GM13976 (cell line): ENCODE measurements at regions not wholly inside any gene's neighbourhood (a gene's known extent, or its start where the extent isn't known, plus 50 kb on each side); places are given as distances from the start of the nearest gene placed in this dataset.

Experiments
- DNase-seq: peaks from one replicate; pipeline ENCODE4 v3.0.0; 2012; ENCODE audit warnings: low spot score
- in situ Hi-C: fragments of 300-500 bp; cut with MboI; formaldehyde crosslinking; loops from one replicate; pipeline ENCODE4 v1.12.0; 2022; ENCODE audit warnings: low sequenced_read_pairs, mixed read lengths, inconsistent platforms; ENCODE audit not compliant: unreplicated experiment
- TF ChIP-seq, protein P1 (sequence below): IDR thresholded peaks from 2 replicates; pipeline ENCODE4 v1.5.1; 2012; ENCODE audit warnings: borderline replicate concordance, mild to moderate bottlenecking; ENCODE audit not compliant: insufficient read depth; ENCODE audit errors: extremely low read depth, missing control alignments, control extremely low read depth

DNA sequence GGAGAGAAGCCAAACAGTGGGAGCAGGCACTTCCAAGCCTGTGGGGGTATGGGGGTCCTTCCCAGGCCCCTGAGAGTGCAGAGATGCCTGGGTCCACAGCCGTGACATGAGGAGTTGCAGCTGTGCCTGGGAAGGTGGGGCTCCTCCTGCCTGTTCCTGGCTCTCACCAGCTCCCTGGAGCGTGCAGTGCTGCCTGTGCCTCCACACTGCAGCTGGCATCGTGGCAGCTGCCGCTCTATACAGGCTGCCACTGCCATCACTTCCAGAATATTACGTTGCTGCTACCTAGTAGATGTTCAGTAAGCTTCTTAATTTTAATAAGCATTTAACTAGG is 223.7 kb downstream of the KCNC2 start:
- DNase-seq, result no peak
- in situ Hi-C loops, result no loop called here
- TF ChIP-seq, protein P1, sequence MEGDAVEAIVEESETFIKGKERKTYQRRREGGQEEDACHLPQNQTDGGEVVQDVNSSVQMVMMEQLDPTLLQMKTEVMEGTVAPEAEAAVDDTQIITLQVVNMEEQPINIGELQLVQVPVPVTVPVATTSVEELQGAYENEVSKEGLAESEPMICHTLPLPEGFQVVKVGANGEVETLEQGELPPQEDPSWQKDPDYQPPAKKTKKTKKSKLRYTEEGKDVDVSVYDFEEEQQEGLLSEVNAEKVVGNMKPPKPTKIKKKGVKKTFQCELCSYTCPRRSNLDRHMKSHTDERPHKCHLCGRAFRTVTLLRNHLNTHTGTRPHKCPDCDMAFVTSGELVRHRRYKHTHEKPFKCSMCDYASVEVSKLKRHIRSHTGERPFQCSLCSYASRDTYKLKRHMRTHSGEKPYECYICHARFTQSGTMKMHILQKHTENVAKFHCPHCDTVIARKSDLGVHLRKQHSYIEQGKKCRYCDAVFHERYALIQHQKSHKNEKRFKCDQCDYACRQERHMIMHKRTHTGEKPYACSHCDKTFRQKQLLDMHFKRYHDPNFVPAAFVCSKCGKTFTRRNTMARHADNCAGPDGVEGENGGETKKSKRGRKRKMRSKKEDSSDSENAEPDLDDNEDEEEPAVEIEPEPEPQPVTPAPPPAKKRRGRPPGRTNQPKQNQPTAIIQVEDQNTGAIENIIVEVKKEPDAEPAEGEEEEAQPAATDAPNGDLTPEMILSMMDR, result no peak

DNA sequence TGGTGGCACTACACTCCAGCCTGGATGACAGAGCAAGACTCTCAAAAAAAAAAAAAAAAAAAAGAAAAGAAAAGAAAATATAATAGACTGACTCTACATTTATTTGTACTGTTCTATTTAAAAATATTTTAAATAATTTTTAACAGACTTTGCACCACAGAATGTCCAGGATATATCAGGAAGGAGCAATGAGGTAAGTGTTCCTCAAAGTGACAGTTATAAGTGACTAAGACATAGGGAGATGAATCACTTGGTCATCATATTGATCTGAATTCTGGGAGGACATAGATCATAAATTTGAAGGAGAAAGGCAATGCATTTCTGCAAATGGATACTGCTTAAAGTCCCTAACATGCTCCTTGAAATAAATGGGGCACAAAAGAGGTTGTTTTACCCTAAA is 221.5 kb downstream of the KCNC2 start:
- DNase-seq, result no peak
- in situ Hi-C loops, result no loop called here
- TF ChIP-seq, protein P1, result no peak
